Fibroblast of lung (primary cell): ENCODE measurements at regions not wholly inside any gene's neighbourhood (a gene's known extent, or its start where the extent isn't known, plus 50 kb on each side); places are given as distances from the start of the nearest gene placed in this dataset.

Experiments used
- DNase-seq, 2 donors: peaks; one replicate each; pipeline versions ENCODE4 v3.0.0 to v3.0.0-alpha.2; 2010; ENCODE audit warnings: low read depth in 2 of 2
- H2AFZ ChIP-seq: 2 replicates; pipeline ENCODE4 v1.5.1; 2012; ENCODE audit warnings: low read length, control low read depth, inconsistent platforms
- H3K27ac ChIP-seq: 2 replicates; pipeline ENCODE4 v1.5.1; 2011; ENCODE audit warnings: low read length, control low read depth; ENCODE audit not compliant: insufficient read depth
- H3K27me3 ChIP-seq: 2 replicates; pipeline ENCODE4 v1.5.1; 2011; ENCODE audit warnings: mild to moderate bottlenecking, low read length; ENCODE audit not compliant: control insufficient read depth, insufficient read depth
- H3K36me3 ChIP-seq: 2 replicates; pipeline ENCODE4 v1.5.1; 2011; ENCODE audit warnings: low read length; ENCODE audit not compliant: control insufficient read depth, insufficient read depth
- H3K4me1 ChIP-seq: 2 replicates; pipeline ENCODE4 v1.5.1; 2011; ENCODE audit warnings: low read length; ENCODE audit not compliant: control insufficient read depth, insufficient read depth; ENCODE audit errors: extremely low read depth
- H3K4me2 ChIP-seq: 2 replicates; pipeline ENCODE4 v1.5.1; 2011; ENCODE audit warnings: low read length, control low read depth; ENCODE audit not compliant: insufficient read depth; ENCODE audit errors: extremely low read depth
- H3K4me3 ChIP-seq, 4 experiments: fragments of 200-600 bp in 1 of 4; sonication (generic) in 1 of 4; replicated peaks in 1 of 4; 2 replicates each; pipeline ENCODE4 v1.5.1; 2011 to 2016; ENCODE audit warnings: low read length in 4 of 4, low read depth in 3 of 4, mild to moderate bottlenecking in 3 of 4, control low read depth in 2 of 4, inconsistent platforms in 1 of 4, mixed read lengths in 1 of 4; ENCODE audit not compliant: insufficient read depth in 1 of 4; ENCODE audit errors: control extremely low read depth in 1 of 4
- H3K79me2 ChIP-seq: 2 replicates; pipeline ENCODE4 v1.5.1; 2012; ENCODE audit warnings: mild to moderate bottlenecking, low read length, inconsistent platforms; ENCODE audit not compliant: control insufficient read depth, insufficient read depth
- H3K9ac ChIP-seq: 2 replicates; pipeline ENCODE4 v1.5.1; 2011; ENCODE audit warnings: mild to moderate bottlenecking, low read length, control low read depth; ENCODE audit not compliant: insufficient read depth
- H3K9me3 ChIP-seq: 2 replicates; pipeline ENCODE4 v1.5.1; 2012; ENCODE audit warnings: low read depth, low read length; ENCODE audit not compliant: control insufficient read depth, insufficient read depth
- H4K20me1 ChIP-seq: 2 replicates; pipeline ENCODE4 v1.5.1; 2011; ENCODE audit warnings: low read length; ENCODE audit not compliant: control insufficient read depth, insufficient read depth; ENCODE audit errors: extremely low read depth
- CTCF ChIP-seq, 2 donors: IDR thresholded peaks in 1 of 2; conservative IDR thresholded peaks in 1 of 2; 1 replicate in 1 of 2; 2 replicates in 1 of 2; pipeline ENCODE4 v1.5.1; 2011 to 2012; ENCODE audit warnings: low read length in 2 of 2, control low read depth in 1 of 2, inconsistent platforms in 1 of 2, low read depth in 1 of 2, mild to moderate bottlenecking in 1 of 2
- EZH2 ChIP-seq: IDR thresholded peaks from 2 replicates; pipeline ENCODE4 v1.5.1; 2012; ENCODE audit warnings: low read length, control low read depth, mild to moderate bottlenecking; ENCODE audit errors: missing control alignments

DNA sequence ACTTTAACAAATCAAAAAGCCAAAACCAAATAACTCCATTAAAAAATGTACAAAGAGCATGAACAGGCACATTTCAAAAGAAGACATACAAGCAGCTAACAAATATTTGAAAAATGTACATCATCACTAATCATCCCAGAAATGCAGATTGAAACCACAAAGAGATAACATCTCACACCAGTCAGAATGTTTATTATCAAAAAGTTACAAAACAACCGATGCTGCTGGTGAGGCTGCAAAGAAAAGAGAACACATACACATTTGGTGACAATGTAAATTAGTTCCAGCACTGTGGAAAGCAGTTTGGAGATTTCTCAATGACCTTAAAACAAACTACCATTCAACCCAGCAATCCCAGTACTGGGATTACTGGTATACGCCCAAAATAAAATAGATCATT, 756.0 kb upstream of the PCDH20 start:
- Histone ChIP-seq H2AFZ (no peak overlapping the region), H3K4me1 (no peaks in the 10 kb centered on the region), H3K9ac (no peak overlapping the region), H3K79me2 (no peaks in the 10 kb centered on the region), H3K9me3 (no peaks in the 10 kb centered on the region), H3K4me3 (no peak overlapping the region), H4K20me1 (no peaks in the 10 kb centered on the region), H3K27me3 (no peaks in the 10 kb centered on the region), H3K36me3 (no peaks in the 10 kb centered on the region), H3K4me2 (no peak overlapping the region), H3K27ac (no peak overlapping the region)
- DNase-seq = no peak
- TF ChIP-seq CTCF (conservative IDR thresholded peaks at IDR 0.05 in 1 of 2, IDR thresholded peaks at IDR 0.05 in 1 of 2; ENCODE audit: low read depth in 1 of 2, low read length in 2 of 2) = no peak
- TF ChIP-seq EZH2 = no peak

GRCh38 chr13:62168891-62169290, 753.2 kb upstream of the PCDH20 start:
- H4K20me1 ChIP-seq = no peaks in the 10 kb centered on the region
- H3K4me2 ChIP-seq = no peak overlapping the region
- no peak overlapping the region for H3K27ac ChIP-seq
- H3K79me2 ChIP-seq = no peaks in the 10 kb centered on the region
- TF ChIP-seq EZH2 (no peak), CTCF (conservative IDR thresholded peaks at IDR 0.05 in 1 of 2, IDR thresholded peaks at IDR 0.05 in 1 of 2; ENCODE audit: low read depth in 1 of 2, low read length in 2 of 2) (no peak)
- no peaks in the 10 kb centered on the region for H3K9me3 ChIP-seq
- no peaks in the 10 kb centered on the region for H3K27me3 ChIP-seq
- no peak overlapping the region for H3K9ac ChIP-seq
- no peaks in the 10 kb centered on the region for H3K4me1 ChIP-seq
- no peak overlapping the region for H2AFZ ChIP-seq
- H3K36me3 ChIP-seq = no peaks in the 10 kb centered on the region
- H3K4me3 ChIP-seq = no peak overlapping the region
- DNase-seq = no peak

DNA sequence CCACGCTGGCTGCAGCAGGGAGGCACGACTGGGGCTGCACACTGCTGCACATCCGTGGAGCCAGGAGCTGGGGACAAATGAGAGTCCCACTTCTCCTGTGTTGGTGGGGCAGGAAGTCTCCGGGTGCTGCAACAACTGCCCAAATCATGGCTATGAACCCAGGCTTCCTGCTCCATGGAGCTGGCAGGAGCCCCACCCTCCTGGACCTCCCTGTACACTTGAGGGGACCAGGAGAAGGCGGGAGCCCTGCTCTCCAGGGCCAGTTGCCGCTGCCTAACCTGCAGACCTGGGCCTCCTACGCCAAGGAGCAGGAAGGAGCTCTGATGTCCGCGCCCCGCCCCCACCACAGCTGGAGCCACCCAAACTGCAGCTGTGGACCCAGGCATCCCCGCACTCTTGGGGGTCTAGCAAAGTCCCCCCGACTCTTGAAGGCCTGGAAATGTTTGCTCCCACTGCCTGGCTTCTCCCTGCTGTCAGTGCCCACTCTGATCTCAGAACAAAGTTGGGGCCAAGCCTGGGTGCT, 752.1 kb upstream of the PCDH20 start:
- no peak overlapping the region for H3K4me2 ChIP-seq
- H3K27ac ChIP-seq = no peak overlapping the region
- no peak for DNase-seq
- H4K20me1 ChIP-seq = no peaks in the 10 kb centered on the region
- H3K27me3 ChIP-seq = no peaks in the 10 kb centered on the region
- H3K79me2 ChIP-seq = no peaks in the 10 kb centered on the region
- H2AFZ ChIP-seq = no peak overlapping the region
- no peak for TF ChIP-seq EZH2
- TF ChIP-seq CTCF (conservative IDR thresholded peaks at IDR 0.05 in 1 of 2, IDR thresholded peaks at IDR 0.05 in 1 of 2; ENCODE audit: low read depth in 1 of 2, low read length in 2 of 2) = no peak
- no peaks in the 10 kb centered on the region for H3K4me1 ChIP-seq
- H3K9me3 ChIP-seq = no peaks in the 10 kb centered on the region
- no peaks in the 10 kb centered on the region for H3K36me3 ChIP-seq
- H3K9ac ChIP-seq = no peak overlapping the region
- no peak overlapping the region for H3K4me3 ChIP-seq
